ENCODE measurements at regions not wholly inside any gene's neighbourhood (a gene's known extent, or its start where the extent isn't known, plus 50 kb on each side); places are given as distances from the start of the nearest gene placed in this dataset.

DNA sequence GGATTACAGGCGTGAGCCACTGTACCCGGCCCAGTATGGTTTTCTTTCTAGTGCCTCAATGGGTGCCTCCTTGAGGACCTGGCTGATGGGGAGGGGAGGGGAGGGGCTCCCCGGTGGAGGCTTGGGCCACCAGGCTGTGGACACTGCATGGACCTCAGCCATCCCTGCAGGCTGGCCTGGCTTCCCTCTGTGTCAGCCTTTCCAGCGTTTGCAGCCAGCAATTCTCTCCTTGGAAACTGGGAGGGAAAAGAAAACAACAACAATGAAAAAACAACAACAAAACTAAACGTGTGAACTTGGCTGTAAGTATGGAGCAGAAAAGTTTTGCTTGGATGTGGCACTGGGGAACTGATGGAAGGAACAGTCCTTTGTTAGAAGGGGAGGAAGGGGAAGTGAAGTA lies 159.3 kb downstream of the GLI2 start:
- Histone ChIP-seq H3K27ac (ENCODE audit: low read depth, low read length) (no peak overlapping the region), H3K4me3 (ENCODE audit: low read depth, low read length) (no peak overlapping the region)

GRCh38 chr2:120896126-120896525 lies 160.5 kb downstream of the GLI2 start:
- no peak overlapping the region for H3K4me3 ChIP-seq (ENCODE audit: low read depth, low read length)
- H3K27me3 ChIP-seq (ENCODE audit: control insufficient read depth, insufficient read depth, low read length): no peaks in the 10 kb centered on the region
- no peak overlapping the region for H3K27ac ChIP-seq (ENCODE audit: low read depth, low read length)
- peaks cover 61% of the 10 kb centered on the region for H3K4me1 ChIP-seq (ENCODE audit: control insufficient read depth, insufficient read depth, low read length)
- H3K36me3 ChIP-seq (ENCODE audit: control insufficient read depth, insufficient read depth, low read length): no peaks in the 10 kb centered on the region
- H3K9ac ChIP-seq (ENCODE audit: low read depth, low read length): no peak overlapping the region
- H3K9me3 ChIP-seq (ENCODE audit: control insufficient read depth, insufficient read depth, low read length): no peaks in the 10 kb centered on the region

More for the DNA sequence above, 159.3 kb downstream of the GLI2 start:
- Histone ChIP-seq H3K9ac (ENCODE audit: low read depth, low read length) (no peak overlapping the region), H3K4me1 (ENCODE audit: control insufficient read depth, insufficient read depth, low read length) (peaks cover 52% of the 10 kb centered on the region), H3K9me3 (ENCODE audit: control insufficient read depth, insufficient read depth, low read length) (no peaks in the 10 kb centered on the region), H3K36me3 (ENCODE audit: control insufficient read depth, insufficient read depth, low read length) (no peaks in the 10 kb centered on the region), H3K27me3 (ENCODE audit: control insufficient read depth, insufficient read depth, low read length) (no peaks in the 10 kb centered on the region)

DNA sequence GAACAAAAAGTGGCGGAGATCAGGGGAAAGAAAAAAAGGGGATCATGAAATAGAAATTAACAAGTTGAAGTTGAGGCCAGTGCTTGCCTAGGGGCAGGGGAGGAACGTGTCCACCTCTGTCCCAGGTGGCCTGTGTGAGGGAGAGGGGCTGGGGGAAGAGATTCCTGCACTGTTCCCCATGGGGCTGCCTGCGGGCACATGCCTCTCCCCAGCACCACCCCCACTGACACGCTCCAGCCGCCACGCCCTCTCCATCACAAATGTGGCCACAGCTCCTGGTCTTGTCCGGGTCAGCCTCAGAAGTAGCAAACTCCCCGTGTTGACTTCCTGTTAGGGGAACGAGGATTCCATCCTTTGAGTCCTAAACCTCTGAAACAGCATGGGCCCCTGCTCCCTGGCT lies 161.2 kb downstream of the GLI2 start:
- no peak overlapping the region for H3K9ac ChIP-seq (ENCODE audit: low read depth, low read length)
- H3K36me3 ChIP-seq (ENCODE audit: control insufficient read depth, insufficient read depth, low read length): no peaks in the 10 kb centered on the region
- H3K27ac ChIP-seq (ENCODE audit: low read depth, low read length): no peak overlapping the region
- no peak overlapping the region for H3K4me3 ChIP-seq (ENCODE audit: low read depth, low read length)
- peaks cover 62% of the 10 kb centered on the region for H3K4me1 ChIP-seq (ENCODE audit: control insufficient read depth, insufficient read depth, low read length)
- H3K9me3 ChIP-seq (ENCODE audit: control insufficient read depth, insufficient read depth, low read length): no peaks in the 10 kb centered on the region
- H3K27me3 ChIP-seq (ENCODE audit: control insufficient read depth, insufficient read depth, low read length): no peaks in the 10 kb centered on the region

GRCh38 chr2:120897399-120897798 lies 161.7 kb downstream of the GLI2 start:
- Histone ChIP-seq H3K4me1 (ENCODE audit: control insufficient read depth, insufficient read depth, low read length) (peaks cover 57% of the 10 kb centered on the region), H3K27ac (ENCODE audit: low read depth, low read length) (no peak overlapping the region), H3K27me3 (ENCODE audit: control insufficient read depth, insufficient read depth, low read length) (no peaks in the 10 kb centered on the region), H3K4me3 (ENCODE audit: low read depth, low read length) (no peak overlapping the region), H3K36me3 (ENCODE audit: control insufficient read depth, insufficient read depth, low read length) (no peaks in the 10 kb centered on the region), H3K9ac (ENCODE audit: low read depth, low read length) (no peak overlapping the region), H3K9me3 (ENCODE audit: control insufficient read depth, insufficient read depth, low read length) (no peaks in the 10 kb centered on the region)

DNA sequence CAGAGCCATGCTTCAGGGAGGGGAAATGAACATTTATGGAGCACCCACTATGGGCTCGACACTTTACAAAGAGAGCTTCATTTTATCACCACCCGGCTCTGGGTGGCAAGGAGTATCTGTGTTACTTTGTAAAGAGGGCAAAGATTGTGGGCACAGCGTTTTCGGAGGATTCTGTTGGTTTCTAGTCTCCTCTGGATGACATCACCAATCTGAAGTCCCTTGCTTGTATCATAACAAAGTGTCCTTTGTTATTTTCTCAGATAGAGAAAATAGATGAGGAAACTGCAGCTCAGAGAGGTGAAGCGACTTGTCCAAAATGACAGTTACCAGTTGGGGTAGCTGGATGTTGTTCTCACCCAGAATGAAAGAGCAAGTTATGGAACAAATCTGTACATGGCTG lies 162.8 kb downstream of the GLI2 start:
- H3K4me3 ChIP-seq (ENCODE audit: low read depth, low read length): no peak overlapping the region
- H3K27me3 ChIP-seq (ENCODE audit: control insufficient read depth, insufficient read depth, low read length): no peaks in the 10 kb centered on the region
- no peaks in the 10 kb centered on the region for H3K36me3 ChIP-seq (ENCODE audit: control insufficient read depth, insufficient read depth, low read length)
- peak overlapping the region; percentile 21; the same call in 1 of the 2 replicates for H3K9ac ChIP-seq (ENCODE audit: low read depth, low read length)
- no peaks in the 10 kb centered on the region for H3K9me3 ChIP-seq (ENCODE audit: control insufficient read depth, insufficient read depth, low read length)
- peak overlapping the region; percentile 72 for H3K27ac ChIP-seq (ENCODE audit: low read depth, low read length)
- H3K4me1 ChIP-seq (ENCODE audit: control insufficient read depth, insufficient read depth, low read length): peaks cover 47% of the 10 kb centered on the region

DNA sequence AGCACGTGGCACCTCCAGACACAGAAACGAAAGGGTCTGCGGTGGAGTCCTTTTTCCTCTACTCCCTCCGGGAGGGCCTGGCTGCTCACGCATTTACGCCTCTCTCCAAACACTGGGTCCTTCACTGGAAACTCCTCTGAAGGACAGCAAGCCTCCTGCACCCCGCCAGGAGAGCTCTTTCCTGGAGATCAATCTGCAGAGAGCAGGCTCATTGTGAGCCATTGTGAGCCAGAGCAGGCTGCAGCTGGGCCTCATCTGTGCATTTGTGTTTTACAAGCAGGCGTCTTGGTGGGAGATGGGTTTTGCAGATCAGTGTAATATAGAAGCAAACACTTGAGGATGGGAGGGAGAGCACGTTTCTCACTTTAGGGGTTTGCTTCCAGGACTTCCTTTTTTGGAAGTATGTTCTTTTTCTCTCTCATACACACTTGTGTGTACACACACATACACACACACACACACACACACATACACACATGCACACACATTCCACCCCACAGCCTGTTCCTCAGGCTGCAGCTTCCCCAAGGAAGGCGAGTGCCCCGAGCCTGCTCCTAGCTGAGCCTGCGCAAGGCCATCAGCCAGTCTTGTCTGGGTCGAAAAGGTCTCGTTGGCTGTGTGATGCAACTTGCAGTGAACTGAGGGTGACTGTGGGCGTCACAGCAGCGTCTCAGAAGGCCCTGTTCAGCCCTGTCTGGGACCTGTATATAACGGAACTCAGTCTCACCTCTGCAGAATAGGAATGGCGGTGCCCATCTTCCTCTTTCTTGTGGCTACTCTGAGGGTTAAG lies 163.5 kb downstream of the GLI2 start:
- Histone ChIP-seq H3K36me3 (ENCODE audit: control insufficient read depth, insufficient read depth, low read length) (no peaks in the 10 kb centered on the region), H3K9me3 (ENCODE audit: control insufficient read depth, insufficient read depth, low read length) (no peaks in the 10 kb centered on the region), H3K4me1 (ENCODE audit: control insufficient read depth, insufficient read depth, low read length) (peaks cover 40% of the 10 kb centered on the region), H3K27me3 (ENCODE audit: control insufficient read depth, insufficient read depth, low read length) (no peaks in the 10 kb centered on the region), H3K27ac (ENCODE audit: low read depth, low read length) (peak overlapping the region; percentile 72), H3K9ac (ENCODE audit: low read depth, low read length) (peak overlapping the region; percentile 21; the same call in 1 of the 2 replicates), H3K4me3 (ENCODE audit: low read depth, low read length) (no peak overlapping the region)

DNA sequence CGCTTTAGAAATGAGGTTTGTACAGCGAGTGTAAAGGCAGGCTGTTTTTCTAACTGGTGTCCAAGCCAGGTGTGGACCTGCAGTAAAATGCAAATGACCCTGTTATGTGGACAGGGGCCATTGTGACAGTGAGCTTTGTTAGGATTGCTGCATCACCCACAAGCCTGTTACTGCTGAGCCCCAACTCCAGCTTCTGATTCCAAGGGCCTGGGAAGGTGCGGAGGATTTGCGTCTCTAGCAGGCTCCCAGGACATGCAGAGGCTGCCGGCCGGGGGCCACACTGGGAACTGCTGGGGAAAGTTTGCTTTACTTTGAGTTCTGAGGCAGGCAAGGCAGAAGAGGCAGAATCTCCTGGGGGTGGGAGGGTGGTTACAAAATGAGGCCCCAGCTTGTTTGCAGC lies 164.1 kb downstream of the GLI2 start:
- H3K4me1 ChIP-seq (ENCODE audit: control insufficient read depth, insufficient read depth, low read length): peaks cover 38% of the 10 kb centered on the region
- H3K9me3 ChIP-seq (ENCODE audit: control insufficient read depth, insufficient read depth, low read length): no peaks in the 10 kb centered on the region
- H3K4me3 ChIP-seq (ENCODE audit: low read depth, low read length): no peak overlapping the region
- no peak overlapping the region for H3K9ac ChIP-seq (ENCODE audit: low read depth, low read length)
- no peaks in the 10 kb centered on the region for H3K36me3 ChIP-seq (ENCODE audit: control insufficient read depth, insufficient read depth, low read length)
- H3K27ac ChIP-seq (ENCODE audit: low read depth, low read length): peak overlapping the region; percentile 72
- H3K27me3 ChIP-seq (ENCODE audit: control insufficient read depth, insufficient read depth, low read length): no peaks in the 10 kb centered on the region

- H3K4me3 ChIP-seq (ENCODE audit: low read depth, low read length): no peak overlapping the region
- H3K9ac ChIP-seq (ENCODE audit: low read depth, low read length): no peak overlapping the region
- peaks cover 38% of the 10 kb centered on the region for H3K4me1 ChIP-seq (ENCODE audit: control insufficient read depth, insufficient read depth, low read length)
- no peaks in the 10 kb centered on the region for H3K36me3 ChIP-seq (ENCODE audit: control insufficient read depth, insufficient read depth, low read length)
- no peaks in the 10 kb centered on the region for H3K9me3 ChIP-seq (ENCODE audit: control insufficient read depth, insufficient read depth, low read length)
- H3K27ac ChIP-seq (ENCODE audit: low read depth, low read length): no peak overlapping the region
- no peaks in the 10 kb centered on the region for H3K27me3 ChIP-seq (ENCODE audit: control insufficient read depth, insufficient read depth, low read length)
Observed at GRCh38 chr2:120901201-120901600, 165.5 kb downstream of the GLI2 start.

DNA sequence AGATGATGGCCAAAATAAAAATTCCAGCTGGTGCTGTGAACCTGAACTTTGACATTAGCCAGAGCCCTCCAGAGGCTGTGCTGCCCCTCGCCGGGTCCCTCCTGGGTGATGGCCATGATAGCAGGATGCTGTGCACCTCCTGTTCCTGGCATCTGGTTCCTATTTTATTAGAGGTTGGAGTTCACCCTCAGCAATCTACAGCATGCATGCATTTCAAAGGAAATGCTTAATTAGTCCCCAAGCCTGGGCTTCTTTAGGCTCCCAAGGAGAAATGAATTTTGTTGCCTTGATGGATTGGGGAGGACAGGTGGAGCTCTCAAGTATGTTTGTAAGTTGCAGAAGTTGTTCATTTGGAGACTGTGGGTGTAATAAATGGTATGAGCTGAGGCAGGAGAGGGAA lies 166.9 kb downstream of the GLI2 start:
- Histone ChIP-seq H3K36me3 (ENCODE audit: control insufficient read depth, insufficient read depth, low read length) (peaks cover 7% of the 10 kb centered on the region), H3K4me3 (ENCODE audit: low read depth, low read length) (no peak overlapping the region), H3K27me3 (ENCODE audit: control insufficient read depth, insufficient read depth, low read length) (no peaks in the 10 kb centered on the region), H3K9ac (ENCODE audit: low read depth, low read length) (no peak overlapping the region), H3K4me1 (ENCODE audit: control insufficient read depth, insufficient read depth, low read length) (peaks cover 32% of the 10 kb centered on the region), H3K27ac (ENCODE audit: low read depth, low read length) (no peak overlapping the region), H3K9me3 (ENCODE audit: control insufficient read depth, insufficient read depth, low read length) (no peaks in the 10 kb centered on the region)

DNA sequence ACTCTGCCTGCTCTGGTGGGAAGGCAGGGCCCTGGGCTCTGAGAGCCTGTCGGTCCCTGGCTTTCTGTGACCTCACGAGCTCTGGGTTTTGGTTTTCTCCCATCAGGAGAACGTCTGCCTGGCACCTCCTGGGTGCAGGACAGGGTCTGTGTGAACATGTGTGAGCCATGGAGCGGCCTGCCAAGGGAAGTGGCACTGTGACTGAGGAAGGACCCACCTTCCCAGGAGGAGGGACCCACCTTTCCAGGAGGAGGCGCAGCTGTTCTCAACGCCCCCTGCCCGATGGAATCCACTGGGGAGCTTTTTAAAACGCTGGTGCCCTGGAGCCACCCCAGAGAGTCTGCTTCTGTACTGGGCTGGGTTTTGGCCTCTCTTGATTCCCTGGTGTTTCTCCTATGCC lies 168.7 kb downstream of the GLI2 start:
- H3K36me3 ChIP-seq (ENCODE audit: control insufficient read depth, insufficient read depth, low read length): peaks cover 7% of the 10 kb centered on the region
- peaks cover 19% of the 10 kb centered on the region for H3K4me1 ChIP-seq (ENCODE audit: control insufficient read depth, insufficient read depth, low read length)
- H3K9me3 ChIP-seq (ENCODE audit: control insufficient read depth, insufficient read depth, low read length): no peaks in the 10 kb centered on the region
- H3K9ac ChIP-seq (ENCODE audit: low read depth, low read length): no peak overlapping the region
- H3K4me3 ChIP-seq (ENCODE audit: low read depth, low read length): no peak overlapping the region
- no peaks in the 10 kb centered on the region for H3K27me3 ChIP-seq (ENCODE audit: control insufficient read depth, insufficient read depth, low read length)
- H3K27ac ChIP-seq (ENCODE audit: low read depth, low read length): no peak overlapping the region

- Histone ChIP-seq H3K9ac (ENCODE audit: low read depth, low read length) (no peak overlapping the region), H3K9me3 (ENCODE audit: control insufficient read depth, insufficient read depth, low read length) (no peaks in the 10 kb centered on the region), H3K4me3 (ENCODE audit: low read depth, low read length) (no peak overlapping the region), H3K4me1 (ENCODE audit: control insufficient read depth, insufficient read depth, low read length) (peaks cover 14% of the 10 kb centered on the region), H3K27me3 (ENCODE audit: control insufficient read depth, insufficient read depth, low read length) (no peaks in the 10 kb centered on the region), H3K27ac (ENCODE audit: low read depth, low read length) (no peak overlapping the region), H3K36me3 (ENCODE audit: control insufficient read depth, insufficient read depth, low read length) (peaks cover 7% of the 10 kb centered on the region)
Observed at GRCh38 chr2:120904830-120905234, 169.2 kb downstream of the GLI2 start.

All from HUES48 (cell line).